GM18517 (cell line): ENCODE measurements at regions not wholly inside any gene's neighbourhood (a gene's known extent, or its start where the extent isn't known, plus 50 kb on each side); places are given as distances from the start of the nearest gene placed in this dataset.
"Not testable (repeated sequence)": the region's sequence is repeated elsewhere in the genome, so short reads cannot be mapped to it uniquely, and the experiment has no call there.

Experiments used
- ATAC-seq: cut with Tn5 transposase; IDR thresholded peaks from one replicate; pipeline ENCODE4 v1.9.1; 2021; ENCODE audit warnings: mild to moderate bottlenecking, moderate library complexity; ENCODE audit not compliant: unreplicated experiment

DNA sequence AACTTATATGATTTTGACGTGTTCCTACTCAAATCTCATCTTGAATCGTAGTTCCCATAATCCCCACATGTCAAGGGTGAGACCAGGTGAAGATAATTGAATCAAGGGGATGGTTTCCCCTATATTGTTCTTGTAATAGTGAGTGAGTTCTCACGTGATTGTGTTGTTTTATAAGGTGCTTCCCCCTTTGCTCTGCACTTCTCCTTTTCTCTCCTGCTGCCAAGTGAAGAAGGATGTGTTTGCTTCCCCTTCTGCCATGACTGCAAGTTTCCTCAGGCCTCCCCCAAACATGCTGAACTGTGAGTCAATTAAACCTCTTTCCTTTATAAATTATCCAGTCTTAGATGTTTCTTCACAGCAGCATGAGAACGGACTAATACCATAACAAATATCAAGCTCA, 83.2 kb downstream of the MANEA start:
- no peak for ATAC-seq

DNA sequence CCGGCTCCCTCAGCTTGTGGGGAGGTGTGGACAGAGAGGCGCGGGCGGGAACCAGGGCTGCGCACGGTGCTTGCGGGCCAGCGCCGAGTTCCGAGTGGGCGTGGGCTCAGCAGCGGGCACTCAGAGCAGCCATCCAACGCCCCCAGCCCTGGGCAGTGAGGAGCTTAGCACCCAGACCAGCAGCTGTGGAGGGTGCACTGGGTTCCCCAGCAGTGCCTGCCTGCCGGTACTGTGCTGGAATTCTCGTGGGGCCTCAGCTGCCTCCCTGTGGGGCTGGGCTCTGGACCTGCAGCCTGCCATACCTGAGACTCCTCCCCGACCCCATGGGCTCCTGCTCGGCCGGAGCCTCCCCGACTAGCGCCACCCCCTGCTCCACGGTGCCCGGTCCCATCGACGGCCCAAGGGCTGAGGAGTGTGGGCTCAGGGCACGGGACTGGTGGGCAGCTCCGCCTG, 92.7 kb downstream of the MANEA start:
- ATAC-seq, result no peak

- ATAC-seq, result no peak
These were observed 98.8 kb downstream of the MANEA start for GRCh38 chr6:95676011-95676628.

DNA sequence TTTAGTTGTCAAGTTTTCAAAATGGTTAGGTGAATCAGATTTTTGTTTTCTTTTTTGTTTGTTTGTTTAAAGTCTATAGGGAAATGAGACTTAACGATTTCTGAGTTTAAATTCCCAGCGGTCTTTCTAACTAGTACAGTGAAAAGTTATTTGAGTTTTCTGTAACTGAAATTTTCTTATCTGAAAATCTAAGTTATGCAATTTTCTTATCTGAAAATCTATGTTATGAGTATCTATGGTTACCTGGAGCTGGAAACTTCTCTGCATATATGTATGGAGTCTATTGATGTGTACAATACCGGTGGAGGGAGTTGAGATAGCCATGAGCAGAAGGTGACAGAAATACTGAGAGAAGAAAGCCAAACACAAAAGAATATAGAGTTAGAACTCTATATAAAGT, 102.6 kb downstream of the MANEA start:
- ATAC-seq, result no peak

GRCh38 chr6:95681736-95682135, 104.4 kb downstream of the MANEA start:
- ATAC-seq, result no peak

- no peak for ATAC-seq
These were observed 105.1 kb downstream of the MANEA start for GRCh38 chr6:95682476-95682875.

DNA sequence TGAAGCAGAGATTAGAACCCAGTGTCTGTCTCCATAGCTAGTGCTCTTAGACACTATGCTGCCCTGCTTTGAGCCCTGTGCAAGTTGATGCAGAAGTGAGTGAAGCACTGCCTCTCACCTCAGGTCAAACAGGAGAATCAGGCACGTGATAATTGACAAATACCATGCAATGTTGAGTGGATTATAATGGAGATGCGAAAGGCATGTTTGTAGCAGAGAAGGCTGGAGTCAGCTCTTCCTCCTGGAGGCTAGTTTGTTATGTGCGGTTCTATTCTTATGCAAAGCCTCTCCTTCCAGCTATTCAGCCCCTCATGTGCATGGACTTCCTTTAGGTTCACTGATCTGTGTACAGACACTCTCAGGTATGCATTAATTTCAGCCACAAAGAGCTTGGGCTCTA, 108.5 kb downstream of the MANEA start:
- ATAC-seq, result no peak

DNA sequence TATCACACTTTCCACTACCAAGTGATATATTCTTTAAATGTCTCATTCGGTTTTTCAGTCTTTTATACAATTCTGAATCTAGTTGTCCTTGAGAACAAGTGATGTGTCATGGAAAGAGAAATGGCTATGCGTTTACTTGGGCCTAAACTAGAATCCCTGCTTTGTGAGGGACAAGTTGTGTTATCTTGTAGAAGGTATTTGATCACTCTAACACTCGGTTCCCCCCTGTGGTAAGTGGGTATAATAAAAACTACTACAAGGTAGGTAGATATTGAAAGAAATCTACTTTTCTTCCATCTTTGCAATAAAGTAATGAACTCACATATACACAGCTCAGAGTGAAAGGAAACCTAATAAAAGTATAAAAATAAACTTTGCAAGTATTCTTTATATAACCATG, 108.9 kb downstream of the MANEA start:
- ATAC-seq, result no peak

DNA sequence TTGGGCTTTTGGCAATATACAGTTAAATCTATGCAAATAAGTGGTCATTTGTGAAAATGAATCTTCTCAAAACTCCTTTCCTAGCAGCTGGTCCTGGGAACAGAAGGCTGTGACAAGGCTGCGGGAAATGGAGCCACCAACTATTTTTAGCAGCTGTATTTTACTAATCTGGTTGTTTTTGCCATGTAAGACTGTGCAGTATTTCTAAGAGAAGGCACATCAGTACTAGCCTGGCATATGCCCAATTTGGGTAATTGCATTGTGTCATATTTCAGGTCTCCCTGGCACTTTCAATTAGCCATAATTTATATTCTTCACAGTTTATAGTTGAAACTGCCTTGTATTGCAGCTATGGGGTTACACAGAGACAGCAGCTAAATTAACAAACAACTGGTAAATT, 109.6 kb downstream of the MANEA start:
- no peak for ATAC-seq

GRCh38 chr6:95687839-95688238, 110.5 kb downstream of the MANEA start:
- ATAC-seq, result no peak

- peak; percentile 55 for ATAC-seq
These were observed 113.0 kb downstream of the MANEA start for GRCh38 chr6:95690328-95690727.

DNA sequence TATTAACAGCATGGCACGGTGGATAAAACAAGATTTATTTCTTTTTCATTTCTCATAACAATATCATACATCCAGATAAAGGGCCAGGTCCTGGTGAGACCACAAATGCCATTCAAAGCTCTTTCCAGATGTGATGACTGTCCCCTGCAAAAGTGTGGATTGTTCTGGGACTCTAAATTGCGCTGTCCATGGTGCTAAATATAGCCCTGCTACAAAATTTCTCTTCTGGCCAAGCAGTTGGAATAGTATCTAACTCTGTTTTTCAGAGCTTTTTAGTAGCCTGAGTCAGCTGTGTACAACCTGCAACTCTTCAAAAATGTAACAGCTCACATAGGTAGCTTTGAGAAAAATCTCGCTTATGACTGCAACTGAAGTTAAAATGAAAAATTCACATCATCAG, 115.8 kb downstream of the MANEA start:
- no peak for ATAC-seq

DNA sequence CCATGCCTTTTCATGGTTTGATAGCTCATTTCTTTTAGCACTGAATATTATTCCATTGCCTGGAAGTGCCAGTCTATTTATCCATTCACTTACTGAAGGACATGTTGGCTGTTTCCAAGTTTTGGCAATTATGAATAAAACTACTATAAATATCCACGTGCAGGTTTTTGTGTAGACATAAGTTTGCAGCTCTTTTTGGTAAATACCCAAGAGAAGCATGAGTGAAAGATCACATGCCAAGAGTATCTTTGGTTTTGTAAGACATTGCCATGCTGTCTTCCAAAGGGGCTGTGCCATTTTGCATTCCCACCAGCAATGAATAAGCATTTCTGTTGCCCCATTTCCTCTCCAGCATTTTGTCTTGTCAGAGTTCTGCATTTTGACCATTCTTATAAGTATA, 120.9 kb downstream of the MANEA start:
- ATAC-seq, result no peak

DNA sequence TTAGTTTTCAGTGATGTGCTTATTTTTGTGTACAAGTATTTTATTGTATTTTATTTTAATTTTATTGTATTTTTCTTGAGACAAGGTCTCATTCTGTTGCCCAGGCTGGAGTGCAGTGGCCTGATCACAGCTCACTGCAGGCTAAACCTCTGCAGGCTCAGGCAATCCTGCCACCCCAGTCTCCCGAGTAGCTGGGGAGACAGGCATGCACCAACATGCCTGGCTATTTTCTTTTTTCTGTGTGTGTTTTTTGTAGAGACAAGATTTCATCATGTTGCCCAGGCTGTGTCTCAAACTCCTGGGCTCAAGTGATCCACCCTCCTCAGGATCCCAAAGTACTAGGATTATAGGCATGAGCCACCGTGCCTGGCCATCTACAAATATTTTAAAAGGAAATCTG, 146.3 kb downstream of the MANEA start:
- no peak for ATAC-seq

DNA sequence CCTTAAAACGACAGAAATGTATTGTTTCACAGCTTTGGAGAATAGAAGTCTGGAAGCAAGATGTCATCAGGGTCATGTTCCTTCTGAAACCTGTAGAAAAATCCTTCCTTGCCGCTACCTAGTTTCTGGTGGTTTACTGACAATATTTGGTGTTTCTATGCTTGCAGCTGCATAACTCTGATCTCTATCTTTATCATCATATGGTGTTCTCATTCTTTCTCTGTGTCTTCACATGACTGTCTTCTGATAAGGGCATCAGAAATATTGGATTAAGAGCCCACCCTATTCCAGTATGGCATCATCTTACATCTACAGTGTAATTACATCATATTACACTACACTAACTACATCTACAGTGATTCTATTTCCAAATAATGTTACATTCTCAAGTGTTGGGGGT, 148.0 kb downstream of the MANEA start:
- ATAC-seq, result no peak

DNA sequence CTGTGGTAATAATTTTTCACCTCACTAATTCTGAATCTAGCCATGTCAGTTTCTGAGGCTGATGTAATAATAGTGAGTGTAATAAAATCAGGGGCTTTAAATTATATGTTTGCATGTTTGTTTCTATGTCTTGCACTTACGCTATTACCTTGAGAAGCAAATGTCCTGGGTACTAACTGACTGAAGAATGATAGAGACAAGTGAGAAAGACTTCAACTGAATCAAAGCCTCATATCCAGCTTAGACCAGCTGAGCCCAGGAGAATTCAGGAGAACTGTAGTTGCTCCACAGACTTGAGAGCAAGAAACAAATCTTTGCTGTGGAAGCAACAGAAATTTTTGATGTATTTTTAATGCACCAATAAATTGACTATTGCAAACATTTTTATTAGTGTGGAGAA, 162.8 kb downstream of the MANEA start:
- ATAC-seq, result no peak

- ATAC-seq, result no peak
These were observed 163.7 kb downstream of the MANEA start for GRCh38 chr6:95741045-95741444.

DNA sequence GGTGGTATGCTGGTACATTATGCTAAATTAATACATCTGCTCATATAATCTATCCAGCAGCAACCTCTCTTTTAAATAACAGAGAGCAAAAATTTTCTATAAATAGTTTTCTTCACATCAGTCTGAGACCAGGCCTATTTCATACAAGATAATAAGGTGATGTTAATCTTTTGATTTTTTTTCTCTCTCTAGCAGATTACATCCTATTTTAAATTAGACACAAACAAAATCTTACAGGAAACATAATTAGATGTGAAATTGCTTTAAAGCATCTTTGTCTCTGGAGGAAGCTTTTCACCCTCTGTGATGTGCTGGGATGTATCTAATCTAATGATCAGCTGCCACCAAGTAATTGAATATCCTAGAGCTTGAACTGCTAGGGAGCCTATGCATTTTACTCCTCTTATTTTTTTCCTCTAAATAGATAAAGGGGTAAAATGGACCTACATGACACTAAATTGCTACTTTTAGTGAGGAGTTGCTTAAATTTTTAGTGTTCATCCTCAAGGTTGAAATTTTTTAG, 165.5 kb downstream of the MANEA start:
- ATAC-seq, result no peak

DNA sequence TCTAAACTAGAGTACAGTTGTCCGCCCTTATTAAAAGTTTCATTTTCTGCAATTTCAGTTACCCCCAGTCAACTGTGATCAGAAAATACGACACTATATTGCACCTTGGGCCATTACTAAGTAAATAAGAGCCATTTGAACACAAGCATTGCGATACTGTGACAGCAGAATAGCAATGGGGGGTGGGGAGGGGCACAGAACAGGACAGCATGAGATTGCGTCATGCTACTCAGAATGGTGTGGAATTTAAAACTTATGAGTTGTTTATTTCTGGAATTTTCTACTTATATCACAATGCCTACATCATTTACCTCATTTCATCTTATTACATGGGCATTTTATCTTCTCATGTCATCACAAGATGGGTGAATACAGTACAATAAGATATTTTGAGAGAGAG, 166.3 kb downstream of the MANEA start:
- ATAC-seq, result no peak

DNA sequence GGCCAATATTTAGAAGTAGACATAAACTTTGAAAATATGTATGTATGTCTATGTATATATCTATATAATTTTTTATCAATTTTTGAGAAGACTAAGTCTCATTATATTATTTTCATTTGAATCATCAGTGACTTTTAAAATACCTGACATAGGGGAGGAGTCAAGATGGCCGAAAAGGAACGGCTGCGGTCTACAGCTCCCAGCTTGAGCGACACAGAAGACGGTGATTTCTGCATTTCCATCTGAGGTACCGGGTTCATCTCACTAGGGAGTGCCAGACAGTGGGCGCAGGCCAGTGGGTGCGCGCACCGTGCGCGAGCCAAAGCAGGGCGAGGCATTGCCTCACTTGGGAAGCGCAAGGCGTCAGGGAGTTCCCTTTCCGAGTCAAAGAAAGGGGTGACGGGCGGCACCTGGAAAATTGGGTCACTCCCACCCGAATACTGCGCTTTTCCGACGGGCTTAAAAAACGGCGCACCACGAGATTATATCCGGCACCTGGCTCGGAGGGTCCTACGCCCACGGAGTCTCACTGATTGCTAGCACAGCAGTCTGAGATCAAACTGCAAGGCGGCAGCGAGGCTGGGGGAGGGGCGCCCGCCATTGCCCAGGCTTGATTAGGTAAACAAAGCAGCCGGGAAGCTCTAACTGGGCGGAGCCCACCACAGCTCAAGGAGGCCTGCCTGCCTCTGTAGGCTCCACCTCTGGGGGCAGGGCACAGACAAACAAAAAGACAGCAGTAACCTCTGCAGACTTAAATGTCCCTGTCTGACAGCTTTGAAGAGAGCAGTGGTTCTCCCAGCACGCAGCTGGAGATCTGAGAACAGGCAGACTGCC, 181.1 kb downstream of the MANEA start:
- ATAC-seq, result not testable (repeated sequence)

DNA sequence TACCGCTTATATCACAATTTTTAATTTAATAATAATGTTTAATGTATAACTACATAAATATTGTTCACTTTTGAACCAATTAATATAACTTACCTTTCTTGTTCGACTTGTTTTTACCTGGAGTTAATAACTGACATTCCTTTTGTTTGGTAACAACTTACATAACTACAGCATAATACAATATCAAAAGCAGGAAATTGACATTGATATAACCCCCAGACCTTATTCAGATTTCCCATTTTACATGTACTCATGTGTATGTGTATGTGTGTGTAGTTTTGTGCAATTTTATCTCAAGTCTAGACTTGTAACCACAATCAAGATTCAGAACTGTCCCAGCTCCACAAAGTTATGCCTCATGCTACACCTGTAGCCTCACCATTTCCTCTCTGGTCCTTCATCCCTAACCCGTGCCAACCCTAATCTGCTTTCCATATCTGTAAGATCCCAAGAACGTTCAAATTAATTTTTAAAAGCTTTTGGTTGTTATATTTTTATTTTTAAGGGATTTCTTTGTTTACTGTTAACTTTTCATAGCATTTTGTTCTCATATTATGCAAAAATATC, 190.6 kb downstream of the MANEA start:
- ATAC-seq, result no peak

- ATAC-seq, result no peak
These were observed 191.2 kb downstream of the MANEA start for GRCh38 chr6:95768539-95768938.
